Gastroesophageal sphincter (tissue), 4 donors: ENCODE measurements at regions not wholly inside any gene's neighbourhood (a gene's known extent, or its start where the extent isn't known, plus 50 kb on each side); places are given as distances from the start of the nearest gene placed in this dataset.

Experiments used
- ATAC-seq: fragments of 150-250 bp; one replicate; pipeline ENCODE4 v1.9.1; 2016; ENCODE audit warnings: mild to moderate bottlenecking, moderate library complexity
- H3K27ac ChIP-seq, 4 donors: fragments of 200-600 bp; sonication (generic) in 3 of 4; 1 replicate in 3 of 4; 2 replicates in 1 of 4; pipeline ENCODE4 v1.5.1; 2016 to 2019
- H3K27me3 ChIP-seq: fragments of 200-600 bp; sonication (generic); one replicate; pipeline ENCODE4 v1.5.1; 2019
- H3K36me3 ChIP-seq, 2 donors: fragments of 200-600 bp; sonication (generic); one replicate each; pipeline ENCODE4 v1.5.1; 2019; ENCODE audit warnings: control low read depth in 1 of 2
- H3K4me1 ChIP-seq, 3 donors: fragments of 200-600 bp; sonication (generic); 1 replicate in 2 of 3; 2 replicates in 1 of 3; pipeline ENCODE4 v1.5.1; 2016 to 2019; ENCODE audit warnings: control low read depth in 2 of 3
- H3K4me3 ChIP-seq, 2 donors: fragments of 200-600 bp; sonication (generic); one replicate each; pipeline ENCODE4 v1.5.1; 2019; ENCODE audit warnings: mild to moderate bottlenecking in 1 of 2, moderate library complexity in 1 of 2
- H3K9me3 ChIP-seq, 3 donors: fragments of 200-600 bp; sonication (generic); one replicate each; pipeline ENCODE4 v1.5.1; 2017 to 2019; ENCODE audit warnings: control low read depth in 2 of 3
- CTCF ChIP-seq, 4 experiments: fragments of 200-600 bp in 2 of 4; fragments of 450-650 bp in 2 of 4; sonication (generic) in 1 of 4; IDR thresholded peaks; one replicate each; pipeline ENCODE4 v1.5.1; 2017 to 2019; ENCODE audit warnings: antibody characterized with exemption in 4 of 4, mild to moderate bottlenecking in 2 of 4, moderate library complexity in 2 of 4
- EP300 ChIP-seq: sonication (generic); formaldehyde crosslinking; IDR thresholded peaks from one replicate; pipeline ENCODE4 v1.6.1; 2017; ENCODE audit warnings: antibody characterized with exemption, mild to moderate bottlenecking
- POLR2A ChIP-seq, 2 donors: fragments of 450-650 bp; IDR thresholded peaks; one replicate each; pipeline ENCODE4 v1.6.1; 2017; ENCODE audit warnings: antibody characterized with exemption in 2 of 2, mild to moderate bottlenecking in 2 of 2, moderate library complexity in 1 of 2
- POLR2AphosphoS5 ChIP-seq: sonication (generic); formaldehyde crosslinking; IDR thresholded peaks from one replicate; pipeline ENCODE4 v1.6.1; 2017; ENCODE audit warnings: antibody characterized with exemption
- whole genome bisulfite sequencing, 2 donors: methylation state at CpG; one replicate each; pipeline ENCODE4 v1.1.5; 2018; ENCODE audit warnings: low coverage in 1 of 2; 5-methylcytosine and 5-hydroxymethylcytosine counted together

DNA sequence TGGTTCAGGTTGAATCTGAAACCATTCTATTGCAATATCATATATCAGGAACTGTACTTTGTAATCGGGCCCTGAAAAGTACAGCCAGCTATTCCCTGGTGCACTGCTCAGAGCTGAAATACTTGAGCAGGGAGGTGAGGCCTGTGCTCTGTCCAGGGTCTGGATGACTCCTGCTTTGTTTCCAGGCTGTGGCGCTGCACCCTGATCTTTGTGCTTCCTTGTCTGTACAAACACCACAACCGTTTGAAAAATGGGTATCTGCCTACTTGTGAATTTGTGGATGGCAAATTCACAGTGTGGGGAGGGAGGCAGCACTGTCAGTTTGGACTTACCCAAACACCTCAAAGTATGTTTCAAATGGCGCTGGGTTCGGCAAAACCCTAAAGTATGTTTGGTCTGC is 155.4 kb upstream of the FAR2 start:
- no peak for ATAC-seq

GRCh38 chr12:28994179-28994715 is 154.8 kb upstream of the FAR2 start:
- Histone ChIP-seq H3K27me3 (no peaks in the 10 kb centered on the region), H3K4me1 (peaks cover 0 to 3% (median 0%) of the 10 kb centered on the region in 3 donors), H3K27ac (no peak overlapping the region), H3K4me3 (no peak overlapping the region), H3K36me3 (no peaks in the 10 kb centered on the region), H3K9me3 (no peaks in the 10 kb centered on the region)
- 54 to 63% methylated on average over 3 of the region's 3 CpGs for WGBS, 2 donors
- ATAC-seq, result no peak
- TF ChIP-seq CTCF (IDR thresholded peaks at IDR 0.05) (no peak), POLR2AphosphoS5 (no peak), EP300 (no peak), POLR2A (IDR thresholded peaks at IDR 0.05) (no peak)

More for the DNA sequence above, 155.4 kb upstream of the FAR2 start:
- Histone ChIP-seq H3K27me3 (no peaks in the 10 kb centered on the region), H3K4me1 (peaks cover 0 to 3% (median 3%) of the 10 kb centered on the region in 3 donors), H3K9me3 (no peaks in the 10 kb centered on the region), H3K27ac (no peak overlapping the region), H3K4me3 (no peak overlapping the region), H3K36me3 (no peaks in the 10 kb centered on the region)
- TF ChIP-seq EP300, result no peak
- TF ChIP-seq CTCF (IDR thresholded peaks at IDR 0.05), result no peak
- no peak for TF ChIP-seq POLR2AphosphoS5
- TF ChIP-seq POLR2A (IDR thresholded peaks at IDR 0.05), result no peak
- WGBS, 2 donors, result 85% methylated on average over 2 of the region's 5 CpGs; no CpG with 5 or more reads in 1 of the 2 donors

GRCh38 chr12:28996688-28997087 is 152.4 kb upstream of the FAR2 start:
- Histone ChIP-seq H3K27me3 (no peaks in the 10 kb centered on the region), H3K4me3 (no peak overlapping the region), H3K9me3 (no peaks in the 10 kb centered on the region), H3K4me1 (peaks cover 0 to 3% (median 0%) of the 10 kb centered on the region in 3 donors), H3K27ac (no peak overlapping the region), H3K36me3 (no peaks in the 10 kb centered on the region)
- WGBS, 2 donors, result 75 to 96% methylated on average over 1 to 5 of the region's 5 CpGs
- TF ChIP-seq POLR2AphosphoS5 (no peak), EP300 (no peak), CTCF (IDR thresholded peaks at IDR 0.05) (no peak), POLR2A (IDR thresholded peaks at IDR 0.05) (no peak)
- no peak for ATAC-seq

- Histone ChIP-seq H3K36me3 (no peaks in the 10 kb centered on the region), H3K4me1 (peaks cover 0 to 3% (median 0%) of the 10 kb centered on the region in 3 donors), H3K4me3 (no peak overlapping the region), H3K9me3 (no peaks in the 10 kb centered on the region), H3K27me3 (no peaks in the 10 kb centered on the region), H3K27ac (no peak overlapping the region)
- ATAC-seq, result no peak
- WGBS, 2 donors, result 62 to 71% methylated on average over 3 to 4 of the region's 4 CpGs
- TF ChIP-seq POLR2AphosphoS5, result no peak
- peak in 3 of 4 experiments; percentile 43 to 50 (median 47) for TF ChIP-seq CTCF (IDR thresholded peaks at IDR 0.05)
These were observed 150.4 kb upstream of the FAR2 start for GRCh38 chr12:28998662-28999120.

- Histone ChIP-seq H3K4me1 (no peaks in the 10 kb centered on the region), H3K9me3 (no peaks in the 10 kb centered on the region), H3K27ac (no peak overlapping the region), H3K36me3 (no peaks in the 10 kb centered on the region), H3K27me3 (no peaks in the 10 kb centered on the region), H3K4me3 (no peak overlapping the region)
- no peak for ATAC-seq
- 72 to 82% methylated on average over 4 to 6 of the region's 6 CpGs for WGBS, 2 donors
- TF ChIP-seq POLR2A (IDR thresholded peaks at IDR 0.05) (no peak), CTCF (IDR thresholded peaks at IDR 0.05) (no peak), EP300 (no peak), POLR2AphosphoS5 (no peak)
These were observed 144.8 kb upstream of the FAR2 start for GRCh38 chr12:29004066-29004935.
